HG03060 (cell line): ENCODE measurements at regions not wholly inside any gene's neighbourhood (a gene's known extent, or its start where the extent isn't known, plus 50 kb on each side); places are given as distances from the start of the nearest gene placed in this dataset.
"Not testable (repeated sequence)": the region's sequence is repeated elsewhere in the genome, so short reads cannot be mapped to it uniquely, and the experiment has no call there.

ENCODE experiments used
- ATAC-seq: cut with Tn5 transposase; IDR thresholded peaks from one replicate; pipeline ENCODE4 v1.9.1; 2021; ENCODE audit warnings: low read depth, moderate number of reproducible peaks; ENCODE audit not compliant: unreplicated experiment

- no peak for ATAC-seq
These were observed 95.0 kb upstream of the HAPLN1 start for GRCh38 chr5:83815661-83816060.

- no peak for ATAC-seq
These were observed 89.9 kb upstream of the HAPLN1 start for GRCh38 chr5:83810511-83810910.

GRCh38 chr5:83802686-83803085 lies 82.0 kb upstream of the HAPLN1 start:
- ATAC-seq, result no peak

GRCh38 chr5:83800201-83800600 lies 79.5 kb upstream of the HAPLN1 start:
- no peak for ATAC-seq

GRCh38 chr5:83799020-83799419 lies 78.4 kb upstream of the HAPLN1 start:
- not testable (repeated sequence) for ATAC-seq

GRCh38 chr5:83789371-83789770 lies 68.7 kb upstream of the HAPLN1 start:
- ATAC-seq, result no peak

GRCh38 chr5:83787631-83788030 lies 67.0 kb upstream of the HAPLN1 start:
- ATAC-seq, result no peak

GRCh38 chr5:83785176-83785668 lies 64.6 kb upstream of the HAPLN1 start:
- ATAC-seq, result no peak

- ATAC-seq, result no peak
These were observed 60.2 kb upstream of the HAPLN1 start for GRCh38 chr5:83780699-83781350.

- ATAC-seq, result no peak
These were observed 57.2 kb upstream of the HAPLN1 start for GRCh38 chr5:83777856-83778255.

- no peak for ATAC-seq
These were observed 55.9 kb upstream of the HAPLN1 start for GRCh38 chr5:83776437-83777031.
